Smooth muscle cell (in vitro differentiated cells): ENCODE measurements at regions not wholly inside any gene's neighbourhood (a gene's known extent, or its start where the extent isn't known, plus 50 kb on each side); places are given as distances from the start of the nearest gene placed in this dataset.

ENCODE experiments used
- DNase-seq: peaks from one replicate; lab custom pipeline; 2025; ENCODE audit not compliant: unreplicated experiment; lab: John Stamatoyannopoulos, UW
- H2AFZ ChIP-seq: fragments of 200-600 bp; sonication (generic); 2 replicates; pipeline ENCODE4 v1.6.0; 2016; ENCODE audit warnings: antibody characterized with exemption, low read depth, mild to moderate bottlenecking
- H3F3A ChIP-seq: fragments of 200-600 bp; sonication (generic); 2 replicates; pipeline ENCODE4 v1.6.0; 2017; ENCODE audit warnings: antibody characterized with exemption, low read depth
- H3K27ac ChIP-seq: fragments of 200-600 bp; sonication (generic); 2 replicates; pipeline ENCODE4 v1.5.1; 2016; ENCODE audit warnings: low read depth, mild to moderate bottlenecking
- H3K27me3 ChIP-seq: fragments of 200-600 bp; sonication (generic); 2 replicates; pipeline ENCODE4 v1.6.1; 2016; ENCODE audit warnings: low read depth, mild to moderate bottlenecking
- H3K36me3 ChIP-seq: fragments of 200-600 bp; sonication (generic); 2 replicates; pipeline ENCODE4 v1.5.1; 2016; ENCODE audit warnings: low read depth
- H3K4me1 ChIP-seq: fragments of 200-600 bp; sonication (generic); 2 replicates; pipeline ENCODE4 v1.5.1; 2016; ENCODE audit warnings: low read depth
- H3K4me2 ChIP-seq: fragments of 200-600 bp; sonication (generic); 2 replicates; pipeline ENCODE4 v1.6.0; 2016; ENCODE audit warnings: mild to moderate bottlenecking
- H3K4me3 ChIP-seq: fragments of 200-600 bp; sonication (generic); 2 replicates; pipeline ENCODE4 v1.5.1; 2016; ENCODE audit warnings: mild to moderate bottlenecking
- H3K79me2 ChIP-seq: fragments of 200-600 bp; sonication (generic); 2 replicates; pipeline ENCODE4 v1.6.0; 2016; ENCODE audit warnings: low read depth, mild to moderate bottlenecking
- H3K9ac ChIP-seq: fragments of 200-600 bp; sonication (generic); 2 replicates; pipeline ENCODE4 v1.6.0; 2016; ENCODE audit warnings: low read depth
- H3K9me3 ChIP-seq: fragments of 200-600 bp; sonication (generic); replicated peaks from 2 replicates; pipeline ENCODE4 v1.5.1; 2016; ENCODE audit warnings: low read depth
- H4K20me1 ChIP-seq: fragments of 200-600 bp; sonication (generic); 2 replicates; pipeline ENCODE4 v1.6.0; 2016; ENCODE audit warnings: low read depth
- WGBS: methylation state at CpG from one replicate; pipeline ENCODE4 v1.1.7; 2016; ENCODE audit warnings: low lambda C conversion rate; 5-methylcytosine and 5-hydroxymethylcytosine counted together
- TF ChIP-seq, protein P1 (sequence below): fragments of 200-600 bp; sonication (generic); IDR thresholded peaks from 2 replicates; pipeline ENCODE4 v1.5.1; 2017; ENCODE audit warnings: borderline replicate concordance, mild to moderate bottlenecking, antibody characterized with exemption; ENCODE audit not compliant: insufficient read depth, poor library complexity, severe bottlenecking

- Histone ChIP-seq H3K4me3 (no peak overlapping the region), H2AFZ (no peak overlapping the region), H3K9ac (no peak overlapping the region), H3K27me3 (no peaks in the 10 kb centered on the region), H3K36me3 (no peaks in the 10 kb centered on the region), H3K9me3 (no peaks in the 10 kb centered on the region), H4K20me1 (no peaks in the 10 kb centered on the region), H3K4me2 (no peak overlapping the region), H3K79me2 (no peaks in the 10 kb centered on the region), H3K4me1 (no peaks in the 10 kb centered on the region), H3K27ac (no peak overlapping the region), H3F3A (no peaks in the 10 kb centered on the region)
- TF ChIP-seq, protein P1, sequence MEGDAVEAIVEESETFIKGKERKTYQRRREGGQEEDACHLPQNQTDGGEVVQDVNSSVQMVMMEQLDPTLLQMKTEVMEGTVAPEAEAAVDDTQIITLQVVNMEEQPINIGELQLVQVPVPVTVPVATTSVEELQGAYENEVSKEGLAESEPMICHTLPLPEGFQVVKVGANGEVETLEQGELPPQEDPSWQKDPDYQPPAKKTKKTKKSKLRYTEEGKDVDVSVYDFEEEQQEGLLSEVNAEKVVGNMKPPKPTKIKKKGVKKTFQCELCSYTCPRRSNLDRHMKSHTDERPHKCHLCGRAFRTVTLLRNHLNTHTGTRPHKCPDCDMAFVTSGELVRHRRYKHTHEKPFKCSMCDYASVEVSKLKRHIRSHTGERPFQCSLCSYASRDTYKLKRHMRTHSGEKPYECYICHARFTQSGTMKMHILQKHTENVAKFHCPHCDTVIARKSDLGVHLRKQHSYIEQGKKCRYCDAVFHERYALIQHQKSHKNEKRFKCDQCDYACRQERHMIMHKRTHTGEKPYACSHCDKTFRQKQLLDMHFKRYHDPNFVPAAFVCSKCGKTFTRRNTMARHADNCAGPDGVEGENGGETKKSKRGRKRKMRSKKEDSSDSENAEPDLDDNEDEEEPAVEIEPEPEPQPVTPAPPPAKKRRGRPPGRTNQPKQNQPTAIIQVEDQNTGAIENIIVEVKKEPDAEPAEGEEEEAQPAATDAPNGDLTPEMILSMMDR: no peak
- no peak for DNase-seq
- whole genome bisulfite sequencing: 92% methylated on average over 3 of the region's 3 CpGs
Observed at GRCh38 chr3:73207946-73208440, 146.5 kb downstream of the EBLN2 start.

GRCh38 chr3:73210759-73211158 is 149.3 kb downstream of the EBLN2 start:
- H3K4me1 ChIP-seq: no peaks in the 10 kb centered on the region
- DNase-seq: no peak
- H3K9me3 ChIP-seq: no peaks in the 10 kb centered on the region
- no peaks in the 10 kb centered on the region for H4K20me1 ChIP-seq
- no peaks in the 10 kb centered on the region for H3F3A ChIP-seq
- H2AFZ ChIP-seq: no peak overlapping the region
- no peak overlapping the region for H3K4me2 ChIP-seq
- H3K27ac ChIP-seq: no peak overlapping the region
- TF ChIP-seq, protein P1: no peak
- H3K9ac ChIP-seq: no peak overlapping the region
- no peaks in the 10 kb centered on the region for H3K27me3 ChIP-seq
- WGBS: 97% methylated on average over 3 of the region's 3 CpGs
- no peaks in the 10 kb centered on the region for H3K79me2 ChIP-seq
- H3K4me3 ChIP-seq: no peak overlapping the region
- no peaks in the 10 kb centered on the region for H3K36me3 ChIP-seq

DNA sequence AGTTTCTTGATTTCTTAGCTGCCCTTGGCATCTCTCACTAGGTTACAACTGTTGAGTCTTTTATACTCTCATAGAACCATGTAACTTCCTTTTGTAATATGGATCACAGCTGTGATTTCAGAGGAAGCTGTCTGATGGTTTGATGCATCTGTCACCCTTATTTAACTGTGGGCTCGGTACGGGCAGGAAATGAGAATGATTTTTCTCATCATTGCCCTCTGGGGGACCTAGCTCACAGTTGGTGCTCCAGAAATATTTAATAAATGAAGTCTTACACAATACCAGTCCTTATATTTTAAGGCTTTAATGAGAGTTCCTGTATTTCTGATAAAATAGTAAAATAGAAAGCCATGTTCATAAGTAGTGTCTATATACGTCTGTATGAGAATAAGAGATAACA is 151.2 kb downstream of the EBLN2 start:
- no peaks in the 10 kb centered on the region for H3F3A ChIP-seq
- 92% methylated on average over 3 of the region's 3 CpGs for WGBS
- H3K4me1 ChIP-seq: no peaks in the 10 kb centered on the region
- H3K36me3 ChIP-seq: no peaks in the 10 kb centered on the region
- TF ChIP-seq, protein P1: no peak
- H3K4me3 ChIP-seq: no peak overlapping the region
- H3K27me3 ChIP-seq: no peaks in the 10 kb centered on the region
- no peak overlapping the region for H3K27ac ChIP-seq
- no peaks in the 10 kb centered on the region for H3K9me3 ChIP-seq
- no peak overlapping the region for H3K4me2 ChIP-seq
- no peak overlapping the region for H2AFZ ChIP-seq
- no peak overlapping the region for H3K9ac ChIP-seq
- no peak for DNase-seq
- H3K79me2 ChIP-seq: no peaks in the 10 kb centered on the region
- no peaks in the 10 kb centered on the region for H4K20me1 ChIP-seq

- DNase-seq: no peak
- H3K4me2 ChIP-seq: no peak overlapping the region
- H4K20me1 ChIP-seq: no peaks in the 10 kb centered on the region
- no peak overlapping the region for H3K27ac ChIP-seq
- H2AFZ ChIP-seq: no peak overlapping the region
- H3K79me2 ChIP-seq: no peaks in the 10 kb centered on the region
- H3K9ac ChIP-seq: no peak overlapping the region
- no peaks in the 10 kb centered on the region for H3K9me3 ChIP-seq
- no peaks in the 10 kb centered on the region for H3F3A ChIP-seq
- 74% methylated on average over 1 of the region's 1 CpG for WGBS
- H3K4me3 ChIP-seq: no peak overlapping the region
- H3K36me3 ChIP-seq: no peaks in the 10 kb centered on the region
- TF ChIP-seq, protein P1: no peak
- H3K27me3 ChIP-seq: no peaks in the 10 kb centered on the region
- no peaks in the 10 kb centered on the region for H3K4me1 ChIP-seq
Observed at GRCh38 chr3:73213896-73214295, 152.4 kb downstream of the EBLN2 start.
